ENCODE measurements at regions not wholly inside any gene's neighbourhood (a gene's known extent, or its start where the extent isn't known, plus 50 kb on each side); places are given as distances from the start of the nearest gene placed in this dataset.

GRCh38 chr16:75909746-75910145 is 183.5 kb upstream of the CPHXL start:
- TF ChIP-seq HOXA7 (CRISPR knock-in tag; IDR thresholded peaks at IDR 0.05) (no peak), POLR2A (IDR thresholded peaks at IDR 0.05; ENCODE audit: low read length) (no peak), HMGXB4 (CRISPR knock-in tag; IDR thresholded peaks at IDR 0.05; ENCODE audit: borderline replicate concordance) (no peak), CTCF (IDR thresholded peaks at IDR 0.05) (no peak), CEBPB (IDR thresholded peaks at IDR 0.05) (no peak), REST (IDR thresholded peaks at IDR 0.05) (no peak), CHD2 (IDR thresholded peaks at IDR 0.05; ENCODE audit: low read length, partially characterized antibody) (no peak), RNF2 (IDR thresholded peaks at IDR 0.05; ENCODE audit: borderline replicate concordance, low read depth) (no peak), SMC3 (IDR thresholded peaks at IDR 0.05) (no peak), MAZ (IDR thresholded peaks at IDR 0.05; ENCODE audit: borderline replicate concordance, low read depth, low read length) (no peak), NPAS2 (CRISPR knock-in tag; IDR thresholded peaks at IDR 0.05; ENCODE audit: borderline replicate concordance) (no peak)
